ENCODE measurements at regions not wholly inside any gene's neighbourhood (a gene's known extent, or its start where the extent isn't known, plus 50 kb on each side); places are given as distances from the start of the nearest gene placed in this dataset.

- Histone ChIP-seq H3K27ac (no peak overlapping the region), H3K27me3 (ENCODE audit: insufficient read depth, low read depth, severe bottlenecking) (no peaks in the 10 kb centered on the region), H3K36me3 (no peaks in the 10 kb centered on the region), H3K9me3 (ENCODE audit: severe bottlenecking) (no peaks in the 10 kb centered on the region), H3K4me3 (ENCODE audit: low read depth, low read length) (no peak overlapping the region)
- no peak for DNase-seq
- TF ChIP-seq CTCF (IDR thresholded peaks at IDR 0.05; ENCODE audit: low read depth, low read length): no peak
Measured at GRCh38 chr3:40855871-40856270, 331.1 kb downstream of the ZNF621 start.

- H3K27me3 ChIP-seq (ENCODE audit: insufficient read depth, low read depth, severe bottlenecking): no peaks in the 10 kb centered on the region
- TF ChIP-seq CTCF (IDR thresholded peaks at IDR 0.05; ENCODE audit: low read depth, low read length): no peak
- H3K4me3 ChIP-seq (ENCODE audit: low read depth, low read length): no peak overlapping the region
- no peaks in the 10 kb centered on the region for H3K36me3 ChIP-seq
- H3K9me3 ChIP-seq (ENCODE audit: severe bottlenecking): no peaks in the 10 kb centered on the region
- no peak for DNase-seq
- H3K27ac ChIP-seq: no peak overlapping the region
Measured at GRCh38 chr3:40858364-40859115, 333.8 kb downstream of the ZNF621 start.

GRCh38 chr3:40862946-40863345 lies 336.4 kb upstream of the CTNNB1 start:
- H3K27ac ChIP-seq: no peak overlapping the region
- H3K4me3 ChIP-seq (ENCODE audit: low read depth, low read length): no peak overlapping the region
- H3K9me3 ChIP-seq (ENCODE audit: severe bottlenecking): no peaks in the 10 kb centered on the region
- DNase-seq: no peak
- no peak for TF ChIP-seq CTCF (IDR thresholded peaks at IDR 0.05; ENCODE audit: low read depth, low read length)
- H3K27me3 ChIP-seq (ENCODE audit: insufficient read depth, low read depth, severe bottlenecking): no peaks in the 10 kb centered on the region
- H3K36me3 ChIP-seq: no peaks in the 10 kb centered on the region

GRCh38 chr3:40864146-40864782 lies 335.0 kb upstream of the CTNNB1 start:
- Histone ChIP-seq H3K4me3 (ENCODE audit: low read depth, low read length) (no peak overlapping the region), H3K9me3 (ENCODE audit: severe bottlenecking) (no peaks in the 10 kb centered on the region), H3K27me3 (ENCODE audit: insufficient read depth, low read depth, severe bottlenecking) (no peaks in the 10 kb centered on the region), H3K27ac (no peak overlapping the region), H3K36me3 (no peaks in the 10 kb centered on the region)
- no peak for DNase-seq
- TF ChIP-seq CTCF (IDR thresholded peaks at IDR 0.05; ENCODE audit: low read depth, low read length): no peak

- Histone ChIP-seq H3K27ac (no peak overlapping the region), H3K27me3 (ENCODE audit: insufficient read depth, low read depth, severe bottlenecking) (no peaks in the 10 kb centered on the region), H3K4me3 (ENCODE audit: low read depth, low read length) (no peak overlapping the region), H3K36me3 (no peaks in the 10 kb centered on the region), H3K9me3 (ENCODE audit: severe bottlenecking) (no peaks in the 10 kb centered on the region)
- TF ChIP-seq CTCF (IDR thresholded peaks at IDR 0.05; ENCODE audit: low read depth, low read length): no peak
- DNase-seq: no peak
Measured at GRCh38 chr3:40864915-40865314, 334.4 kb upstream of the CTNNB1 start.
